RWPE2 (cell line): ENCODE measurements at regions not wholly inside any gene's neighbourhood (a gene's known extent, or its start where the extent isn't known, plus 50 kb on each side); places are given as distances from the start of the nearest gene placed in this dataset.
"Not testable (repeated sequence)": the region's sequence is repeated elsewhere in the genome, so short reads cannot be mapped to it uniquely, and the experiment has no call there.

Experiments used
- ATAC-seq: fragments of 200-7000 bp; cut with Tn5 transposase; 3 replicates; pipeline ENCODE4 v1.9.1; 2021; ENCODE audit warnings: low read depth
- DNase-seq: peaks from one replicate; pipeline ENCODE4 v3.0.0-alpha.2; 2020; ENCODE audit warnings: low spot score
- H3K27ac ChIP-seq: fragments of 450-650 bp; 2 replicates; pipeline ENCODE4 v1.5.1; 2017; ENCODE audit warnings: mild to moderate bottlenecking; ENCODE audit not compliant: poor library complexity, severe bottlenecking
- H3K27me3 ChIP-seq: fragments of 250-450 bp; sonication (Bioruptor Pico); 2 replicates; pipeline ENCODE4 v1.5.1; 2021; ENCODE audit warnings: mild to moderate bottlenecking, moderate library complexity; ENCODE audit not compliant: insufficient read depth, poor library complexity, severe bottlenecking
- H3K36me3 ChIP-seq: fragments of 250-450 bp; sonication (Bioruptor Pico); 2 replicates; pipeline ENCODE4 v1.5.1; 2020; ENCODE audit warnings: low read depth, mild to moderate bottlenecking, moderate library complexity
- H3K4me1 ChIP-seq: fragments of 250-450 bp; sonication (Bioruptor Pico); 2 replicates; pipeline ENCODE4 v1.5.1; 2021; ENCODE audit warnings: mild to moderate bottlenecking, moderate library complexity; ENCODE audit not compliant: insufficient read depth, poor library complexity, severe bottlenecking
- H3K4me3 ChIP-seq: fragments of 250-450 bp; sonication (Bioruptor Pico); 2 replicates; pipeline ENCODE4 v1.5.1; 2021; ENCODE audit warnings: mild to moderate bottlenecking, moderate library complexity; ENCODE audit not compliant: severe bottlenecking
- H3K9me3 ChIP-seq: fragments of 250-450 bp; sonication (Bioruptor Pico); 2 replicates; pipeline ENCODE4 v1.5.1; 2021; ENCODE audit warnings: mild to moderate bottlenecking, moderate library complexity; ENCODE audit not compliant: severe bottlenecking
- CTCF ChIP-seq: fragments of 450-650 bp; IDR thresholded peaks from one replicate; pipeline ENCODE4 v1.5.1; 2017; ENCODE audit warnings: mild to moderate bottlenecking, moderate library complexity; ENCODE audit not compliant: poor library complexity, severe bottlenecking

GRCh38 chr11:26867286-26867685, 126.6 kb upstream of the FIBIN start:
- H3K9me3 ChIP-seq: no peaks in the 10 kb centered on the region
- DNase-seq: no peak
- ATAC-seq: 0 out of 3 replicates have a peak, but pooled peaks have one; percentile 29
- H3K36me3 ChIP-seq: no peaks in the 10 kb centered on the region
- no peak for TF ChIP-seq CTCF
- H3K27me3 ChIP-seq: no peaks in the 10 kb centered on the region
- H3K27ac ChIP-seq: no peak overlapping the region
- H3K4me3 ChIP-seq: no peak overlapping the region
- H3K4me1 ChIP-seq: no peaks in the 10 kb centered on the region

- DNase-seq: no peak
- no peak overlapping the region for H3K27ac ChIP-seq
- H3K4me1 ChIP-seq: no peaks in the 10 kb centered on the region
- no peaks in the 10 kb centered on the region for H3K27me3 ChIP-seq
- H3K36me3 ChIP-seq: no peaks in the 10 kb centered on the region
- H3K9me3 ChIP-seq: no peaks in the 10 kb centered on the region
- TF ChIP-seq CTCF: no peak
- ATAC-seq: no peak
- no peak overlapping the region for H3K4me3 ChIP-seq
These were observed 114.8 kb upstream of the FIBIN start for GRCh38 chr11:26878959-26879581.

- DNase-seq, H3K27ac ChIP-seq, H3K4me1 ChIP-seq, H3K4me3 ChIP-seq, ATAC-seq, H3K9me3 ChIP-seq, H3K36me3 ChIP-seq, H3K27me3 ChIP-seq: not testable (repeated sequence)
These were observed 111.5 kb upstream of the FIBIN start for GRCh38 chr11:26882363-26882880.

- H3K27ac ChIP-seq: no peak overlapping the region
- no peak for ATAC-seq
These were observed 102.4 kb upstream of the FIBIN start for GRCh38 chr11:26891501-26891900.

GRCh38 chr11:26896719-26897118, 97.2 kb upstream of the FIBIN start:
- H3K9me3 ChIP-seq: no peaks in the 10 kb centered on the region
- no peak for TF ChIP-seq CTCF
- H3K4me1 ChIP-seq: no peaks in the 10 kb centered on the region
- H3K27ac ChIP-seq: no peak overlapping the region
- H3K27me3 ChIP-seq: no peaks in the 10 kb centered on the region
- DNase-seq (no peak), ATAC-seq (no peak)
- no peaks in the 10 kb centered on the region for H3K36me3 ChIP-seq
- H3K4me3 ChIP-seq: no peak overlapping the region

More at GRCh38 chr11:26891501-26891900, 102.4 kb upstream of the FIBIN start:
- Histone ChIP-seq H3K4me3 (no peak overlapping the region), H3K9me3 (no peaks in the 10 kb centered on the region), H3K4me1 (no peaks in the 10 kb centered on the region), H3K36me3 (no peaks in the 10 kb centered on the region), H3K27me3 (no peaks in the 10 kb centered on the region)
- DNase-seq: no peak
- TF ChIP-seq CTCF: no peak
